Inflammatory macrophage treated with lipopolysaccharide for 4 hours (primary cell): ENCODE measurements at regions not wholly inside any gene's neighbourhood (a gene's known extent, or its start where the extent isn't known, plus 50 kb on each side); places are given as distances from the start of the nearest gene placed in this dataset.

Experiments
- DNase-seq: peaks from one replicate; pipeline ENCODE4 v3.0.0-alpha.2; 2020

- no peak for DNase-seq
These were observed 213.9 kb upstream of the TSHZ3 start for GRCh38 chr19:31562966-31563612.

- DNase-seq = no peak
These were observed 218.5 kb upstream of the TSHZ3 start for GRCh38 chr19:31567776-31568175.

GRCh38 chr19:31568724-31569123 is 219.5 kb upstream of the TSHZ3 start:
- no peak for DNase-seq

GRCh38 chr19:31570718-31571117 is 221.5 kb upstream of the TSHZ3 start:
- no peak for DNase-seq

GRCh38 chr19:31572102-31572975 is 223.1 kb upstream of the TSHZ3 start:
- DNase-seq = no peak

GRCh38 chr19:31572976-31573298 is 223.7 kb upstream of the TSHZ3 start:
- no peak for DNase-seq

- DNase-seq = no peak
These were observed 225.2 kb upstream of the TSHZ3 start for GRCh38 chr19:31574251-31574973.

- no peak for DNase-seq
These were observed 226.7 kb upstream of the TSHZ3 start for GRCh38 chr19:31575846-31576335.

- no peak for DNase-seq
These were observed 229.1 kb upstream of the TSHZ3 start for GRCh38 chr19:31578326-31578725.

GRCh38 chr19:31583148-31583547 is 233.9 kb upstream of the TSHZ3 start:
- DNase-seq = no peak

- no peak for DNase-seq
These were observed 237.0 kb upstream of the TSHZ3 start for GRCh38 chr19:31586282-31586681.

- DNase-seq = no peak
These were observed 239.9 kb upstream of the TSHZ3 start for GRCh38 chr19:31589109-31589508.

- no peak for DNase-seq
These were observed 242.0 kb upstream of the TSHZ3 start for GRCh38 chr19:31591258-31591657.

- DNase-seq = no peak
These were observed 243.2 kb upstream of the TSHZ3 start for GRCh38 chr19:31592456-31592855.

GRCh38 chr19:31594701-31595100 is 245.5 kb upstream of the TSHZ3 start:
- no peak for DNase-seq

- no peak for DNase-seq
These were observed 246.3 kb upstream of the TSHZ3 start for GRCh38 chr19:31595521-31595920.

- no peak for DNase-seq
These were observed 247.5 kb upstream of the TSHZ3 start for GRCh38 chr19:31596751-31597150.

- DNase-seq = no peak
These were observed 248.4 kb upstream of the TSHZ3 start for GRCh38 chr19:31597616-31598015.

- DNase-seq = no peak
These were observed 249.5 kb upstream of the TSHZ3 start for GRCh38 chr19:31598730-31599238.

- no peak for DNase-seq
These were observed 251.6 kb upstream of the TSHZ3 start for GRCh38 chr19:31600731-31601295.

- DNase-seq = no peak
These were observed 252.6 kb upstream of the TSHZ3 start for GRCh38 chr19:31601855-31602254.

GRCh38 chr19:31602548-31602947 is 253.3 kb upstream of the TSHZ3 start:
- no peak for DNase-seq

- no peak for DNase-seq
These were observed 255.3 kb upstream of the TSHZ3 start for GRCh38 chr19:31604493-31605040.
